Activated T-cell treated with anti-CD3 and anti-CD28 coated beads, Interleukin-2, amount 50 U/mL, for 48 hours (primary cell): ENCODE measurements at regions not wholly inside any gene's neighbourhood (a gene's known extent, or its start where the extent isn't known, plus 50 kb on each side); places are given as distances from the start of the nearest gene placed in this dataset.
"Not testable (repeated sequence)": the region's sequence is repeated elsewhere in the genome, so short reads cannot be mapped to it uniquely, and the experiment has no call there.

Source experiments
- DNase-seq, 2 experiments: peaks; one replicate each; pipeline ENCODE4 v3.0.0-alpha.2; 2020

GRCh38 chr14:28949503-28949902 lies 182.9 kb downstream of the FOXG1 start:
- no peak for DNase-seq

GRCh38 chr14:28952161-28952560 lies 185.6 kb downstream of the FOXG1 start:
- no peak for DNase-seq

DNA sequence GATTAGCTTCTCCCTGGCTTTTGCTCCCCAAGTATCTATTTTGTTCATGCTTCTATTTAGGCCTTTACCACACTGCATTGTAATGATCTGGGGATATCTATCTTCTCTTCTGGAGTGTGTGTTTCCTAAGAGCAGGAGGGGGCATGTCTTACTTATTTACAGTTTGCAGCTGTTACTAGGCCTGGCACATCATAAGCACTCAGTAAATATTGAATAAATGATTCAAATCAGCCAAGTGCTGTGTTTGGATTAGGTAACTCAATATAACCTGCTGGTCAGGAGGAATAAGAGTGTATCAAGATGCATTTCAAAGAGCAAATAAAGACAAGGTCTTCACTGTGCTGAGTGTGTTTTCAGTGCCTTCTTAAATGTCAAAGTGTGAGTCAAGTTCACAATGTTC lies 186.1 kb downstream of the FOXG1 start:
- no peak for DNase-seq

DNA sequence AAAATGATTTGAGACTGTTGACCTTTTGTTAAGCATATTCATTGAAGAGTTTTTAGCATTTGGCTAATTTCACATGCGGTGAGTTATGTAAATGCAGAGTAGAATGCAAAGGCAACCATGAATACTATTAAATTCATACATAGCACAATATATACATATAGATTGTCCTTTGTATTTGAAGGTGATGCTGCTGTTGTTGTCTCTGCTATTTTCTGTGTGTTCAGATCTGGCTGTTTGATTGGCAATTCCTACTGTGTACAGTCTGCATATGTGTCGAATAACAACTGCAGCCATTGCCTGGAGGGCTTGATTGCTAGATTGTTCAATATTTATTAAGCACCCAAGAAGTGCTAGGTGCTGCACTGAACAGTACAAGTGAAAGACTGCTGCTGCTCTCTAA lies 187.4 kb downstream of the FOXG1 start:
- no peak for DNase-seq

DNA sequence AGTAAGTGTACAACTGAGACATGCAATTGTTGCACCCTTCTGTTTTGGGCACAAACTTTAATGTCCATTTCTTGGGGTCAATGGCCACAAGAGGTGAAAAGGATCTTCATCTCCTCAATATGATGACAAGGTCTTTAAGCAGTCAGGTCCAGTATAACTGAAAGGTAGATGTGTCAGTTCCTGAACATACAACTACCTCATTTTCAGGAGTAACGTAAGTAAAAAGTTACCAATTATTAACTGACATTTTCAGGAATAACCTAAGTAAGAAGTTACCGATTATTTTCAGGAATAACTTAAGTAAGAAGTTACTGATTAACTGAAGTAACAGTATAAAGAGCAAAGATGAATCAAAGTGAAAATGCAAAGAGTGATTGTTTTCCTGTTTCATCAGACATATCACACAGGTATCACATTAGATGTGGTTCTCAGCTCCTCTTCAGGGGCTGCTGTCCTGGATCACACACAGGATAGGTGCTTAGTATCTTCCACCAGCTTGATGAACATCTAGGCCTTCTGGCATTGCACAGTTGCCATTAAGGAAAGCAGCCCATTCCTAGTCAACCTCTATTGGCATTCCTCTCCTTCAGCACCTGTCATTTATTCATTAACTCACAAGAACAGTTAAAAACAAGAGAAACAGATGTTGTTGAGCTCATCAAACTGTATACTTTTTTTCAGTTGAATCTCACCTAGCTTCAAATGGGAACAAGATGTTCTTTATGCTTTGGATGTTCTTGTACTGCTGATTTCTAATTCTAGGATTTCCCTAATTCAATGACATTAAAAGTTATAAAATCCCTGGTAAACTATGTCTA lies 200.0 kb downstream of the FOXG1 start:
- DNase-seq, result no peak

GRCh38 chr14:28975084-28975483 lies 208.5 kb downstream of the FOXG1 start:
- no peak for DNase-seq

DNA sequence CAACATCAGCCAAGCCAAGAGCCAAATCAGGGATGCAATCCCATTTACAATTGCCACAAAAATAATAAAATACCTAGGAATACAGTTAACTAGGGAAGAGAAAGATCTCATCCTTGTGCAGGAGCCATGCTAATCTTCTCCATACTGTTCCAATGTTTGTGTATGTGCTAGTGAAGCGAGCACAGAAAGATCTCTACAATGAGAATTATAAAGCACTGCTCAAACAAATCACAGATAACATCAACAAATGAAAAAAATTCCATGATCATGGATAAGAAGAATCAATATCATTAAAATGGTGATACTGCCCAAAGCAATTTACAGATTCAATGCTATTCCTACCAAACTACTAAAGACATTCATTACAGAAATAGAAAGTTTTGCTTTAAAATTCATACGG lies 215.6 kb downstream of the FOXG1 start:
- no peak for DNase-seq

DNA sequence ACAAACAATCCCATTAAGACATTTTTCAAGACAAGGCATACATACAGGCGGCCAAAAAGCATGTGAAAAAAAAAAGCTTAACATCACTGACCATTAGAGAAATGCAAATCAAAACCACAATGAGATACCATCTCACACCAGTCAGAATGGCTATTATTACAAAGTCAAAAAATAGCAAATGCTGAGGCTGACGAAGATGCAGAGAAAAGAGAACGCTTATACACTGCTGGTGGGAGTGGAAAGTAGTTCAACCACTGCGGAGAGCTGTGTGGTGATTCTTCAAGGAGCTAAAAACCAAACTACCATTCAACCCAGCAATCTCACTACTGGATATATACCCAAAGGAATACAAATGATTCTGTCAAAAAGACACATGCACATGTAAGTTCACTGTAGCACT lies 216.7 kb downstream of the FOXG1 start:
- DNase-seq, result no peak

- DNase-seq, result no peak
Measured at GRCh38 chr14:28987516-28987915, 220.9 kb downstream of the FOXG1 start.

DNA sequence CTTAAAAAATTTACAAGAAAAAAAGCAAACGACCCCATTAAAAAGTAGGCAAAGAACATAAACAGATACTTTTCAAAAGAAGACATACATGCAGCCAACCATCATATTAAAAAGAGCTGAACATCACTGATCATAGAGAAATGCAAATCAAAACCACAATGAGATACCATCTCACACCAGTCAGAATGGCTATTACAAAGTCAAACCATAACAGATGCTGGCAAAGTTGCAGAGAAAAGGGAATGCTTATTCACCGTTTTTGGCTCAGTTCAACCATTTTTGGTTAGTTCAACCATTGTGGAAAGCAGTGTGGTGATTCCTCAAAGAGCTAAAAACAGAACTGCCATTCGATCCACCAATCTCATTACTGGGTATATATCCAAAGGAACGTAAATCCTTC lies 230.6 kb downstream of the FOXG1 start:
- not testable (repeated sequence) for DNase-seq

GRCh38 chr14:28999656-29000055 lies 233.1 kb downstream of the FOXG1 start:
- no peak for DNase-seq

DNA sequence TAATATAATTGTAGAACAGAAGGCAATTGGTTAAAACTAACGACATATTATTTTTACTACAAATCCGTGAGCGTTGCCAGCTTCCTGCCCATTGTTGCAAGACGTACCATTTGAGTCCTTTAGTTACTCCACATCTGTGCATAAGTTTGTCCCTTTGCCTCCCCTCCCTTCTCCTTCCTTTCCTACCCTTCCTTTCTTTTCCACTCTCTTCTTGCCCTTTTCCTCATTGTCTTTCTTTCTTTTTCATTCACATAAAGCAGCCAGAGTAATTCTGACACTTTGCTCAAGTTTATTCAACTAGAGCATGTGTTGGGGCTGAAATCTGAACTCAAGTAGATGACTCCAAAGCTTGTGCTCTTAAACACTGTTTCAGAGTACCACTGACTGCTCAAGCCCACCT lies 239.1 kb downstream of the FOXG1 start:
- no peak for DNase-seq

DNA sequence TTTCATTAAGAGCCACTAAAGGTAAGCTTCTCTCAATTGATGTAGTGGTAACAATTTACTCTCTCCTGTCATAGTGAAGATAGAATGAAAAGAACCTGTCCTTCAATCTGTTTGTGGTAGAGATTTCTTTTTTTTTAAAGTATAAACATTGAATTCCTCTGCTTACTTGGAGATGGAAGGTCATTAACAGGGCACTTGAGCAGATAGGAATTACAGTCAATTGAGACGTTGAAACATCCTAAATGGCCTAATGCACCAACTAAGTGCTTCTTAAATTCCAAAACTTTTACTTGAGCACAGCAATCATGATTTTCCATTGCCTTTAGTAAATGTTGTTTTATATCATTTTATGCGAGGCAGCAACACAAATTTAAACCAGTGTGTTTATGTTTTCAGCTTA lies 241.4 kb downstream of the FOXG1 start:
- DNase-seq, result no peak

DNA sequence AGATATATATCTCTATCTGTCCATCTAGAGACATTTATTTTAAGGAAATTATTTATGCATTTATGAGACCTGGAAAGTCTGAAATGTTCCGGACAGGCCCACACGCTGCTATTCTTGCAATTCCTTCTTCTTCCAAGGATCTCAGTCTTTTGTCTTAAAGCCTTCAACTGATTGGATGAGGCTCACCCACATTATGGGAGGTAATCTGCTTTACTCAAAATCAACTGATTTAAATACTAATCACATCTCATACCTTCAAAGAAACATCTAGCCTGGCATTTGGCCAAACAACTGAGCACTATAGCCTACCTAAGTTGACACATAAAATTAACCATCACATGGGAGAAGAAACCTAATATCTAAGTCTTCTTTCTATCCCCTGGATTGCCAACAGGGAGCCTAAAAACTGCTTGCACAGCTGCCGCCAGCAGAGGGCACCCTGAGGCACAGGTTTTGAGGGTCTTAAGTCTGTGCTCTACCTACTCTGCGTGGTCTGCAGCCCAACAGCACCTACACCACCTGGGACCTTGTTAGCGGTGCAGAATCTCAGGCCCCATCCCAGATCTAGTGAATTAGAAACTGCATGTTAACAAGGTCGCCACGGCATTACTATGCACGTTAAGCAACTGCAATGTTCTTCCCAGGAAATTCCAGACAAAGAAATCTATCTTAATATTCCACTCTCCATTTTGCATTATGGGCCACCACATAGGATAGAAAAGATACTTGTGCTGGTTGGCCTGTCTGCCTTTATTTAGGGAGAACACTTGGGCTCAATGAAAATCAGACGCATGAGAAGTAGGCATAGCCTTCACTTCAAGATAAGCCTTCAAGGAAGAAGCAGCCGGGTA lies 249.7 kb downstream of the FOXG1 start:
- peak; percentile 22 to 28 for DNase-seq

GRCh38 chr14:29023505-29023904 lies 256.9 kb downstream of the FOXG1 start:
- DNase-seq, result not testable (repeated sequence)

- DNase-seq, result not testable (repeated sequence)
Measured at GRCh38 chr14:29027441-29027840, 260.9 kb downstream of the FOXG1 start.

GRCh38 chr14:29027941-29028705 lies 261.5 kb downstream of the FOXG1 start:
- not testable (repeated sequence) for DNase-seq

GRCh38 chr14:29028973-29029582 lies 262.5 kb downstream of the FOXG1 start:
- no peak for DNase-seq

GRCh38 chr14:29030121-29030520 lies 263.5 kb downstream of the FOXG1 start:
- no peak for DNase-seq

DNA sequence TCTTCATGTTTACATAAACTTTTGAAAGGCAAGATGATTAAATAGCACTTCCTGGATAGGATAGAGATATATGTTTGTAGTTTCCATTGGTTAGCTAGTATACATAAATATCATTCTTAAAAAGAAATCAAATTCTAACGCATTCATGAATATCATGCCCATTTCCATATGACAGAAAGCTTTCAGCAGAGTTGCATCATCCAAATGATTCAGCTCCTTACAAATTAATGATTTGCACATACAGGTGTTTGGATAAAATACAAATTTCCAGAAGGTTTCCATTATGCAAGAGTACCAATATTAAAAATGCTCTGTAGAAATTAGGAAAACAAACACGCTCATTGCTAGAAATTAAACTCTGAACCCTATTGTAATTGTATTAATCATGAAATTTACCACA lies 264.4 kb downstream of the FOXG1 start:
- no peak for DNase-seq

GRCh38 chr14:29035134-29035533 lies 268.5 kb downstream of the FOXG1 start:
- no peak for DNase-seq

DNA sequence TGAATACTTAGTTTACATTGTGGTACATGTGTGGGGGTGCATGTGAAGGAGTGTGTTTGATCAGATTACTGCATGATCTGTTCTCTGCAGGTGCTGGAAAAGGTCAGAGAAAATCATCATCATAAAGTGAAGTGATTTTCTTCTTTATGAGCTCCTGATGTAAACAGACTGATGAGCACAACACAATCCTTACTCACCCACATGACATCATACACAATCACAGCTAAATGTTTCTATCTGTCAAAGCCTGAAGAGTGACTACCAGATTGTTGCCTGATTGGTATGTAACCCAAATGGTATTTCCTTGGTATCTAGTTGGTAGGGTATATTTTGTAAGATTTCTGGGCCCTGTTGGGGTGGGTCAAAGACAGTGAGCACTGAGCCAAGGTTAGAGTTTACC lies 270.8 kb downstream of the FOXG1 start:
- no peak for DNase-seq

DNA sequence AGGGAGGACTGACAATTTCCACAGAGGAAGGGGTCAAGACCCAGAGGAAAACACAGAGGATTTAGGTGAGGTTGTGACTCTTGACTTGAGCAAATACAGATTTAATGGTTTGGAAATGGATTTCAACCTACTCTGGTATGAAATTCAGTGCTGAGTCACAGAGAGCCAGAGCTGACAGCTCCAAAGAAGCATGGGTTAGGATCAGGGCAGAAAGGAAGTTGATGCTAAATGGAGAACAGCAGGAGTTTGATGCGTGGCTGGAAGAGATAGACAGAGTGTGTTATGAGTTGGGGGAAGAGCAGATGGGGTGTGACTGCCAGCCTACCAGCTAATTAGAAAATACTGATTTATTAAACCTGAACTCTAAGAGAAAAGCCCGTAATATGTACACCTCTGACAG lies 272.6 kb downstream of the FOXG1 start:
- no peak for DNase-seq
